Anterior cingulate cortex (tissue), 58 donors: ENCODE measurements at regions not wholly inside any gene's neighbourhood (a gene's known extent, or its start where the extent isn't known, plus 50 kb on each side); places are given as distances from the start of the nearest gene placed in this dataset.

Source experiments
- DNase-seq, 58 donors: peaks; one replicate each; lab custom pipeline; 2025; lab: John Stamatoyannopoulos, UW

DNA sequence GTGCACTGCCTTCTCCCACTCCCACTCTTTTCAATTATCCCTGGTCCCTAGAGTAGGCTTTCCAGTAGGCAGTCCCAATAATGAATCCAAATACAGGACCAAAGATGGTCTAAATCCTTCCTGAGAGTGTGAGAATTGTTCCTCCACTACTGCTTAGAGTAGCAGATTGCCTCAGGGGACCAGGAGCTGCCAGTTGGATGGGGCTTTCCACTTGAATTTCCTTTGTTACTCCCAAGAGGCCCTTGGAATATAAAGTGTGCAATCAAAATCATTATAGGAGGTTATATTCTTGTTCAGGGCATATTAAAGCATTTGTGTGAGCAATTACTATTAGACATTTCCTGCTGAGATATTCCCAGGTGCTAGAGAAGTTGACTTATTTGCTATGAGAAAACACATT is 156.6 kb upstream of the TLL1 start:
- no peak for DNase-seq

DNA sequence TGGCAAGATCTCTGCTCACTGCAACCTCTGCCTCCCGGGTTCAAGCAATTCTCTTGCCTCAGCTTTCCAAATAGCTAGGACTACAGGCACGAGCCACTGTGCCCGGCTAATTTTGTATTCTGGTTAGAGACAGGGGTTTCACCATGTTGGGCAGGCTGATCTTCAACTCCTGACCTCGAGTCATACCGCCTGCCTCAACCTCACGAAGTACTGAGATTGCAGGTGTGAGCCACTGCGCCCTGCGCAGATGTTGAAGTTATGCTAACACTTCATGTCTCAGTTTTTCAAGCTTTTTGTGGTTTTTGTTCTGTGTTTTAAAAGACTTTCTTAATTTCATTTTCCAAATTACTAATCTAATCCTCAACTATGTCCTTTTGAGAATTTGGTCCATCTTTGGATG is 154.4 kb upstream of the TLL1 start:
- no peak for DNase-seq

DNA sequence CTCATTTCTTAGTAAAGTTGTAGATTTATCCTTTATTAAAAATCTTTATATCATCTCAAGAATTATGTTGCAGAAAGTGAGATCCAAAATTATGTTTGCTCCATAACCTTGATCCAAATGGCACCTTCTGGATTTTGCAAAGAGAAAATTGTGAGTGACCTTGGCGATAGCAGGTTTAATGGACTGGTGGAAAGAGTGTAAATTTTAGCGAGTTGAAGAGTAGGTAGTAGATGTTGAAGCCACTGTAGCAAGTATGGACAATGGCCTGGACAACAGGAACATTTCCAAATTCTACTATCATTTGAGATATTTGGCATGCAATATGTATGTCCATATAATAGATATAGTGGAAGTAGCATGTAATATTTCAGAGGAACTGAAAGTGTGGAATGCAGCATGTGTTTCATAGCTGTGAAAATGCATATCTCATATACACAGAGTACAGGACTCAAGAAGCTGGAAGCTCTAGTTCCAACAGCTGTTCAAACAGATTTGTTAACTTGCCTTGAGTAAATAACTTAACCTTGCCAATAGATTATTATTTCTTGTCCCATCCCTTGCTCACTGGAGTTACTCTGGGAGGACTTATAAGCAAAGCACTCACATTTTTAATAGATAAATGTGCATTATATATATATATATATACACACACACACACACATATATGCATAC is 152.5 kb upstream of the TLL1 start:
- no peak for DNase-seq

DNA sequence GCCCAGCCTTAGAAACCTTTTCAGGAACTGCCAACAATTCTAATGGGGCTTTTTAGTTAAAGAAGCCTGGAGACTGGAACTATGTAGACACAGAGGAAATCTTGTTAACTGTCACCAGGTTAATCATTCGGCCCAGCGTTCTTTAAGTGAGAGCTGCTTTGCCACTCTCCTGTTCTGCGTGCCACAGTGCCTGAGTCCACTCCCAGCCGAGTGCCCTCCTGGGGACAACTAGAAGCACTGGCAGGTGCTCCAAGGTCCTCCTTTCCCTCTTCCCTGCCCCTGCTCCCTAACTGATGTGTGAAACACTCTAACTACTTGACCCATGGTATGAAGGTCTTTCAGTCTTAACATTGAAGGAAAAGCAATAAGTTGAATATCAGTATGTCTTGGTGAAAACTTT is 151.2 kb upstream of the TLL1 start:
- DNase-seq: no peak

DNA sequence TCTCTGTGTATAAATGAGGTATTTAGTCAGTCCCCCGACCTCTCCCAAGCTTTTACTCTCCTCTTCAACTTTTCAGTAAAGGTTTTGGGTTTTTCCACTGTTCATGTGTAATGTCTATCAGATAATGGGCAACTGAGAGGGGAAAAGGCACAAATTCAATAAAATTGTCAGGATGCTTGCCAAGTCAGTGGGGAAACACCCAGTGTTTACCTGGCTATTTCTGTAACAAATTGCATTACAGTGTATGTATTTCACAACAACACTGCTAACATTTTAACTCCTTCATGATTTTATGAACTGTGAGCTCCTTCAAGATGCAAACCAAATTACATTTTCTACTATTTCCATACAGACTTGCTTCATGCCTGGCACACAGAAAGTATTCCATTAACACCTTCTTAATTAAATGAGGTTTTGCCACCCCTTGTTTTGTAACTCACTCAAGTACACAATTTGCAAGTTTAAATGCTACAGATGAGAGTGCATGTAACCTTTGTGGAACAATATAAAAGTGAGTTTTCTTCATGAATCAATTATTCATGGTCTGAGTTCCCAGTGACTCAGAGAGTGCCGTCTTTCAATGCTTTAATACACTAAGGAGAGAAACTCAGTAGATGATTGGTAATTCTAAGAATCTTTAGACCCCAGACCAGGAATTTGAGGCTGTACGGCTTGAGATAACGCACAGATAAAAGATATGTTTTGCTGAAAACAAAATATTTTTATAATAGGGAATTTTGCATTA is 149.8 kb upstream of the TLL1 start:
- no peak for DNase-seq

DNA sequence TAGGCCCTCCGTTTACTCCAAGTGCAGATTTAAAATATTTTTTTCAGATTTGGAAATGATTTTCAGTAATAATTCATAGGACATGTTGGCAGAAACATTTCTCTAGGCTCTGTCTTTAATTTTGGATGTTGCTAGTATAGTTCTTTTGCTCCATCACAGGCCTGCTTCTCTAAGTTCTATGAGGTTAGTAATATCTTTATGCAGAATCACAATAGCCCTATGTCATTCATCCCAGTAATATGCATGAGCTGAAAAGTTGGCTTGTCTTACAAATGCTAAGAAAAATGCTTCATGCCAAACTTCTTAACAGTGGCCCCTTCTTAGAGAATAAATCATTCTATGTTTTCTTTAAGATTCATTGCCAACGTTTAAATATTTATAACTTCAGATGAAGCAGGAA is 148.3 kb upstream of the TLL1 start:
- DNase-seq: no peak

DNA sequence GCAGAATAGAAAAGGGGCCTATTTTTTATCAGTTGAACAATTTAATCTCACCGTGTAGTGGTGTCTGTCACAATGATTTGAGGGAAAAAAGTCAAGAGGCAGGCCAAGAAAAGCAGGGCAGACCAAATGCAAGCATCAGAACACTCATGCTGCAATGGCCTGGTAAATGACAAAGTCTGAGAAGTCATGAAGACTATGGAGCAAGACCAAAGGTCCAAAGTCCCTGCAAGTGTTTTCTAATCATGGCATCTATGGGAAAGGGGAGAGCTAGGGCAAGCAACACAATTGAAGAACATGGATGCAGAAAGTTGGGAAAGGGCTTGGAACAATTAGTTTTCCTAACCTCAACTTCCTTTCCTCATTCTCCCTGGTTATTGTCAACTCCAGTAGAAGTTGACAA is 147.7 kb upstream of the TLL1 start:
- no peak for DNase-seq

DNA sequence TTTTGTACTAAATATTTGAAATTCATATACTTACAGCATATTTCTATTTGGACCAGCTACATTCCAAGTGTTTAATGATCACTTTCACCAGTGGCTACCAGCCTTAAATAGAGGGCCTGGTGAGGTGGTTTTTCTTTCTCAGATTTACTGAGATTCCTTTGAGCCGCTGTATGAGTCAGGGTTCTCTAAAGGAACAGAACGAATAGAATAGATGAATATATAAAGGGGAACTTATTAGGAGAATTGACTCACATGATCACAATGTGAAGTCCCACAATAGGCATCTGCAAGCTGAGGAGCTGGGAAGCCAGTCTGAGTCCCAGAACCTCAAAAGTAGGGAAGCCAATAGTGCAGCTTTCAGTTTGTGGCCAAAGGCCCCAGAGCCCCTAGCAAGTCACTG is 146.2 kb upstream of the TLL1 start:
- no peak for DNase-seq

DNA sequence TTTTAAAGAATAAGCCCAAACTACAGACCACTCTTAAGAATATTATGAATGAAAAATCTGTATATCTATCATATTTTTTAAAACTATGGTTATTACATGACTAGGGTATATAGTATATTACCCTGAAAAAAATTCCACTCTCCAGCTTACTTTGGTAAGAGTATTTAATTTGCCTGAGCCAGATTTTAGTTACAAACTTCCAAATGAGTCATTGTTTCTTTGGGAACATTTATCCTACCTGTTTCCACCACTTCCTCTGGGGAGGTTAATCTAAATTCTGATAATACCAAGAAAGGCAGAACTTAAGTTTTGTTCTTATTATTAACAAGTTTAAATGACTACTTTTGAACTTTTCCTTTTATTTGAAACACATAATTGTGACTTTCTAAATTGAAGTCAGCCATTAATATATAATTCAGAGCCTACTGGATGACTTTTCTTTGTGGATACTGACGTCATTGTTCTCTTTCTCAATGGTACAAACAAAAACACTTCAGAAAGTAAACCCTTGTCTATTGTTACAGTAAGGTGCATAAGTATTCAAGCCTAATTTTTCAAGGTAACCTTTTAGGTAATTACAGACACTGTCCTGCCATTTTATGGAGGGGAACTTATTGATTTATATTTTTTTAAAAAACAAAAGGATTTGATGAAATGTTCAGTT is 135.6 kb upstream of the TLL1 start:
- DNase-seq: no peak

DNA sequence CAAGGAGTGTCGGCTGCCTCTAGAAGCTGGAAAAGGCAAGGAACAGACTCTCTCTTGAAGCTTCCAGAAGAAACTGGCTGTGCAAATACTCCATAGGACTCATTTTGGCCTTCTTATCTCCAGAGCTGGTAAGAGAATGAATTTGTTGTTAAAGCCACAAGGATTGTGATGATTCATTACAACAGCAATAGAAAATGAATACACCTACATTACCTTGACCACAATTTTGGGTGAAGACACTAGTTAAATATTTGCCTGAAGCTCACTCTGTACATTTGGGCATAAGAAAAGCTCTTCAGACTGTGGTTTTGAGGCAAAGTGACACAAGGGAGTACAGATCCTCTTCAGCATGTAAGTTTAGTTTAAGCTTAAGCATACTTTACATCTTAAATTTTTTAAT is 134.5 kb upstream of the TLL1 start:
- no peak for DNase-seq

DNA sequence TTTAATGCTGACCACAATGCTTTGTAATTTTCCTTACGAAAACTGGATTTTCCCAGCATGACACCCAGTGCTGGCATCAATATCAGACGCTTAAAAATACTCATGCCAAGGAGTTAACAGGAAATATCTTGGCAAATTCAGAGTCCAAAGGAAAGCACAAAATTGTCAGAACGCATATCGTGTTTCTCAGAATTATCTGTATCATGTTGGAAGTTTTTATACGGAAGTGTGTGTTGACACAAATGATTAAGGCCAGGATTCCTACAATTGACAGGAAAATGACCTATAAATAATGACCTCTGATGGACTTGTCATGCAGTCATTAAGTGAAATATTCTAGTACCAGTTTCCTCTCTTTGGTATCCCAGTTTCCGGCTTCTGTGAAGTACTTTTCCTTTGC is 132.1 kb upstream of the TLL1 start:
- no peak for DNase-seq

DNA sequence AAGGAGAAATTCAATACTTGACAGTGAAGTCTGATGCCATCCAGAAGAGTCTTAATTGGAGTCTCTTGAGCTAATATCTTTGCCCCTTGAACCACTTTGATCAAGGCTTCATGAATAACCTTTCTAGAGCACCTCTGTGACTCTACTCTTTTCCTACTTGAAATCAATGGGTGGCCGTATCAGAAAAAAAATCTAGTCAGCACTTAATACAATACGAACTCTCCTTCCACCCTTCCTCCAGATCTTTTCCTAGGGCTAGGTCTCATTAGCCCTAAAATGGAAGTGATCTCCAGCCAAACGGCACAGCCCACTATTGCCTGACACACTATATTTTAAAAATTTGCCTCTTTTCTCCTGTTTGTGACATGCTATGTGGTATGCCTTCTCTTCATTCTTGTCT is 129.6 kb upstream of the TLL1 start:
- DNase-seq: no peak

DNA sequence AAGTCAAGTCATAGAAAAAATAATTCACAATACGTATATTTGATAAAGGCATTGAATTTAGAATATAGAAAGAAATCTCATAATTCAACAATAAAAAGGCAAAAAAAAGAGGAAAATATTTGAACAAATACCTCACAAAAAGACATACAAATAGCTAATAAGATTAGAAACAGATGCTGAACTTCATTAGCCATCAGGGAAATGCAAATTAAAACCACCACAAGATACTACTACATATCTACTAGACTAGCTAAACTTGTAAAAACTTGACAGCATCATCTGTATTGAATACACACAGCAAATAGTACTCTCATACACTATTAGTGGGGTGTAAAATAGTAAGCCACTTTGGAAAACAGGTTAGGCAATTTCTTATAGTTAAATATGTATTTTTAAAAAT is 128.7 kb upstream of the TLL1 start:
- no peak for DNase-seq

DNA sequence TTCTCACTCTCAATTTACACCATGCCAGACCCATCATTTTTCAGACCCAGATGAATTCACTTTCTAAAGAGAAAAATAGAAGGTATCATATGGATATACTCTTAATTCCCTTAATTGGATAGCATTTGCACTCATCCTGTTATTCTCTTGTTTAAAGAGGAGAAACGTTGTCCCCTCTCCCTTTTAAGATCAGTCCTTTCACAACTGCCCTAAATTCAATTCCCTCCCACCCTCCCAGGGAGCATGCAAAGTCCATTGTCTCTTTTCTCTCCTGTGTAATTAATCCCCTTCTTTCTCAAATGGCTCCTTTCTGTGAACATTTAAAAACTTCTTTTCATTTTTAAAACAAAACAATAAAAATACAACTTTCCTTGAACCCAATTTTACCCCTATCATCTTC is 124.7 kb upstream of the TLL1 start:
- DNase-seq: no peak

DNA sequence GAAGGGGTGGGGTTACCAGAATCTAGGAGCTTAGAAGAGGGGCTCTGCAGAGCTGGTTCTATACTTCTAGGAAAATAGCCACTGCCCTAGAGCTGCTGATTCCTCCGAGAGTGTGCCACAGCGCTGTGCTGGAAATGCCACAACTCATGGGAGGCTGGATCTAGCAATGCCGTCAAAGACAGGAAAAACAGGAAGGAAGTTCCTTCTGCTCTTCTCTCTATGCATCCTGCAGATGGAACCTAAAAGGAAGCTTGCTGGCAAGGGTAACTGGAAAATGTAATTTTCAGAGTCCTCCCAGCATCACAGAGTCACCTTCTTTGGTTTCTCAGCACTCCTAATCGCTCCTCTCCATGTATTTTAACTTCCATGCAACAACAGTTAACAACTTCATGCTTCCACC is 121.2 kb upstream of the TLL1 start:
- DNase-seq: no peak

DNA sequence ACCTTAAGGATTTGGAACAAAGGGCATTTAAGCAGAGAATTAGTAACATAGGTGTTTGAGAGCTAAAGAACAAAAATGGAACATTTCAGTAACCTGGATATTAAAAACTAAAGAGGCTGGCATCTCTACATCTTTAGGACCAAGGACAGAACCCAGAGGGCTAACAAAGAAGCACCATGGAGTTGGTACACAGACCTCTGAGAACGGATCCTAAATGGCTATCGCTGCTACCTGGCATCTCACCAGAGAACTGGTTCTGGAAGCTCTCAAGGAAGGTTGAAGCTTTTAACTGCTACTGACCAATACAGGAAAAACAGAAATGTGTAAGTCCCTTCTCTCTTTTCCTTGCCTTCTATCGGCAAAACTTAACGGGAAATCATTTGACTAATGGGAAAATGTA is 118.4 kb upstream of the TLL1 start:
- DNase-seq: no peak

DNA sequence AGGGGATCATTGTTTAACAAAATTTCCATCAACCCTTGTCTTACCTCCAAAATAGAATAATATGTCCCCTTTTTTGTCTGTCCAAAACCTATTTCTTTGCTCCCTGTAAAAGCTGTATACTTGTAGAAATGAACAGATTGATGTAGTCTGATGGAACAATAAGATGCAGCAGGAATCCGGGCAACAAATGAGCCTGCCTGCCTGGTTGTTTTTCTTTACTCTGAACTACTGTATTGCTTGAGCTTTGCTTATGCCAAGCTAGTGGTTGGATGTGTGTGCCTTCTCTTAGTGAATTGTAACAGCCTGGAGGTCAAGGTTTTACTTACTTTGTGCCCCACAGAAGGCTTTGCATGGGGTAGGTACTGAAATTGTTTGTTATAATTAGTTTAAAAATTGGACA is 116.2 kb upstream of the TLL1 start:
- no peak for DNase-seq

DNA sequence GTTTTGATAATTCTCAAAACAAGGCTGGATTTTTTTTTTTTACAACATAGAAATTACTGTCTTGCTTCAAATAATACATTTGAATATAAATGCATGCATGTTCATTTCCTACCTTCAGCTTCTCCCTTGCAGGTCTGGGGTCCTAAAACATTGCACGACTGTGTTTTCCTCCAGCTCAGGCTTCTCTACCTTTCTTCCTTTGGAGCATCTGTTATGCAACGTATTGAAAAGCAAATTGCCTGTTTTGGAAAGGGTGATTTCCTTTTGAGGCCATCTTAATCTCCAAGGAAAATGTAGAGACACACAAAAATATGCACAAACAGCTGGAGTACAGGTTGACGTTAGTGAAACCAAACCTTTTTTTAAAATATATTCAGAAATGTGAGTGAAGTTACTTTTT is 115.6 kb upstream of the TLL1 start:
- DNase-seq: no peak

DNA sequence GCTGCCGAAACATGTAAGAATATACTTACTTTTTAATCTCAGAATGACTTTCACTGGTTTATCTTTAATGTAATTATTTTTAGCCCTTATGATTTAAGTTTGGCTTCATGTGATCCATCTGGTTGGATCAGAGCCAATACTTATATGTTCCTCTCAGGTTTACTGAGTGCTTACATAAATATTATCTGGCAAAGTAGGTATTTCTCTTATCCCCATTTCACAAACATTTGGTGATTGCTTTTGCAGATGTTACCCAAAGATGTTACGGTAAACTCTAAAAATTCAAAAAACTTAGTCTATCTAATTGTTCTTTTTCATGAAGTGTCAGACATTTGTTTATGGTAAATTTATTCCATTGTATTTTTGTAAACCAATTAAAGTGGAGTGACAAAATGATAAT is 115.0 kb upstream of the TLL1 start:
- DNase-seq: no peak

DNA sequence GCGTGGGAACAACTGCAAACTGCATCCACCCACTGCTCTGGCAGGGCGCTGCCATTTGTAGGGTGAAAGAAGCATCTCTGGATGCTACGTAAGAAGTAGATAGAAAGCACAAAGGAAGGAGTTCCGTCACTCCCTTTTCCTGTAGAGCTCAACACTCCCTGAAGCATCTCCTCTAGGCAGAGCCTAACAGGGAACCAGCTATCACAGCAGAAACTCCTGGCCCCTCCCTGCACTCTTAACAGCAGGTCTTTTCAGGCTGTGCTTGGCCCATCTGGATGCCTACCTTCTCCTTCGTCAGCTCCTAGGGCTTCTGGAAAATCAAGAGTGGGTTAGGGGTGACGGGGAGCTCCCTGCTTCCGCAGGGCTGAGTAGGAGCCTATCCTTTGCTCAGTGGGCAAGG is 112.9 kb upstream of the TLL1 start:
- no peak for DNase-seq

DNA sequence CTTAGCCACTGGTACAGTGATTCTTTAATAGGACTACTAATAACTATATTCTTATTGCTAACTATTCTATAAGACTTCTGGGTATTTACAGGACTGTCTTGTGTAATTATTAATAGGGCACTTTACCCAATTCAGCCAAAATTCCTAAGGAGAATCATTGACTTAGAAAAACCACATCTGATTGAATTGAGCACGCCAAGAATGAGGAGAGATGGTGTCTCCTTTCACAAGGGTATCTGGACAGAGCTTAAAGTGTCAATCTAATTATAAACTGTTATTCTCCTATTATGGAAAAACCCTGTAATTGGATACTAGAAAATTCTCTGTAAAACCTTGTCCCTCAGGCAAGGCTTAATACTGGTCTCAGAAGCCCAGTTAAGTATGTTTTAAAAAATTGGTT is 111.1 kb upstream of the TLL1 start:
- DNase-seq: no peak

DNA sequence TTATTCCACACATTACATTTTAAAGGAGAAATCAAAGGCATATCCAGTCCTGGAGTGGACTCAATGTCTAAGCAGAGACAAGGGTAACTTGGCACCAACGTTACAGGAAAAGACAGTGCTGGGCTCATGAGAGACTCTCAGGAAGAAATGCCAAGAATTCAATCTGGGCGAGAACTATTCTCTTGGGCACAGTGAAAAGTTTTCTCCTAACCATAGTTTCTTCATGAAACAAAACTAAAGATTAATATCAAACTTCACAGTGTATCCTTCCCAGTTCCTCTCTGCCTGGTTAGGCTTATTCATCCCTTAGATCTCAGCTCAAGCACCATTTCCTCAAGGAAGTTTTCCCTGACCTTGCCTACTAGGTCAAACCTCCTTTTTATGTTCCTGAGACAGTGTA is 109.4 kb upstream of the TLL1 start:
- no peak for DNase-seq
